Breast epithelium (tissue), 3 donors: ENCODE measurements at regions not wholly inside any gene's neighbourhood (a gene's known extent, or its start where the extent isn't known, plus 50 kb on each side); places are given as distances from the start of the nearest gene placed in this dataset.

Experiments used
- POLR2A ChIP-seq: fragments of 450-650 bp; IDR thresholded peaks from one replicate; pipeline ENCODE4 v1.6.1; 2016; ENCODE audit warnings: antibody characterized with exemption, mild to moderate bottlenecking, moderate library complexity
- POLR2AphosphoS5 ChIP-seq, 3 donors: sonication (generic); formaldehyde crosslinking; IDR thresholded peaks; one replicate each; pipeline ENCODE4 v1.6.1; 2017; ENCODE audit warnings: antibody characterized with exemption in 3 of 3
- TF ChIP-seq, protein P1 (sequence below), 3 donors: fragments of 450-650 bp; IDR thresholded peaks; one replicate each; pipeline ENCODE4 v1.5.1; 2016 to 2017; ENCODE audit warnings: antibody characterized with exemption in 3 of 3, mild to moderate bottlenecking in 3 of 3, moderate library complexity in 3 of 3

DNA sequence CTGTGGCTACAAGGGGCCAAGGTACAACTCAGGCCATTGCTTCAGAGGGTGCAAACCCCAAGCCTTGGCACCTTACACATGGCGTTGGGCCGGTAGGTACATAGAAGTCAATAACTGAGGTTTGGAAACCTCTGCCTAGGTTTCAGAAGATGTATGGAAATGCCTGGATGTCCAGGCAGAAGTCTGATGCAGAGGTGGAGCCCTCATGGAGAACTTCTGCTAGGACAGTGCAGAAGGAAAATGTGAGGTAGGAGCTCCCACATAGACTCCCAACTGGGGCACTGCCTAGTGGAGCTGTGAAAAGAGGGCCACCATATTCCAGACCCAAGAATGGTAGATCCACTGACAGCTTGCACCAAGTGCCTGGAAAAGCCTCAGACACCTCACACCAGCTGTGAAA lies 92.1 kb upstream of the SFRP2 start:
- TF ChIP-seq, protein P1, sequence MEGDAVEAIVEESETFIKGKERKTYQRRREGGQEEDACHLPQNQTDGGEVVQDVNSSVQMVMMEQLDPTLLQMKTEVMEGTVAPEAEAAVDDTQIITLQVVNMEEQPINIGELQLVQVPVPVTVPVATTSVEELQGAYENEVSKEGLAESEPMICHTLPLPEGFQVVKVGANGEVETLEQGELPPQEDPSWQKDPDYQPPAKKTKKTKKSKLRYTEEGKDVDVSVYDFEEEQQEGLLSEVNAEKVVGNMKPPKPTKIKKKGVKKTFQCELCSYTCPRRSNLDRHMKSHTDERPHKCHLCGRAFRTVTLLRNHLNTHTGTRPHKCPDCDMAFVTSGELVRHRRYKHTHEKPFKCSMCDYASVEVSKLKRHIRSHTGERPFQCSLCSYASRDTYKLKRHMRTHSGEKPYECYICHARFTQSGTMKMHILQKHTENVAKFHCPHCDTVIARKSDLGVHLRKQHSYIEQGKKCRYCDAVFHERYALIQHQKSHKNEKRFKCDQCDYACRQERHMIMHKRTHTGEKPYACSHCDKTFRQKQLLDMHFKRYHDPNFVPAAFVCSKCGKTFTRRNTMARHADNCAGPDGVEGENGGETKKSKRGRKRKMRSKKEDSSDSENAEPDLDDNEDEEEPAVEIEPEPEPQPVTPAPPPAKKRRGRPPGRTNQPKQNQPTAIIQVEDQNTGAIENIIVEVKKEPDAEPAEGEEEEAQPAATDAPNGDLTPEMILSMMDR (IDR thresholded peaks at IDR 0.05), result no peak
- no peak for TF ChIP-seq POLR2A
- no peak for TF ChIP-seq POLR2AphosphoS5 (IDR thresholded peaks at IDR 0.05)
